ENCODE measurements at regions not wholly inside any gene's neighbourhood (a gene's known extent, or its start where the extent isn't known, plus 50 kb on each side); places are given as distances from the start of the nearest gene placed in this dataset.

GRCh38 chr6:25169961-25170360 lies 109.2 kb upstream of the CARMIL1 start:
- peaks cover 15% of the 10 kb centered on the region for H3K4me1 ChIP-seq (ENCODE audit: control insufficient read depth, insufficient read depth, low read length)
- peak overlapping the region; percentile 34; the same call in 1 of the 2 replicates for H3K9ac ChIP-seq (ENCODE audit: low read depth, low read length)

More at GRCh38 chr6:25169961-25170360, 109.2 kb upstream of the CARMIL1 start:
- H2BK5ac ChIP-seq (ENCODE audit: low read depth, low read length, poor library complexity, severe bottlenecking): peak overlapping the region; percentile 88
- POLR2A ChIA-PET (ENCODE audit: unreplicated experiment): interaction anchor here (0.6 kb wide), 1 partner anchor 9 kb away, joined by 4 read pairs; no protein-coding TSS in a partner anchor
- no peak overlapping the region for H2AK9ac ChIP-seq (replicated peaks; ENCODE audit: low read depth, low read length, poor library complexity)
- peak overlapping the region; percentile 85 for H2AK5ac ChIP-seq (ENCODE audit: low read depth, low read length)
- peak overlapping the region; percentile 65 for H3K4ac ChIP-seq (ENCODE audit: low read depth, low read length)
- H2BK120ac ChIP-seq (ENCODE audit: low read depth, low read length): peak overlapping the region; percentile 70
- 0 out of 2 replicates have a peak overlapping the region, but pooled peaks have one; percentile 19 for H3K56ac ChIP-seq (ENCODE audit: extremely low read depth, insufficient read depth, low read length)
- H3K4me2 ChIP-seq (ENCODE audit: low read depth, low read length): no peak overlapping the region
- no peak for ATAC-seq (ENCODE audit: low read depth)
- peak; percentile 35 for DNase-seq
- H3K27me3 ChIP-seq (ENCODE audit: control insufficient read depth, insufficient read depth, low read length): no peaks in the 10 kb centered on the region
- intact Hi-C loops (cut with micrococcal nuclease): no loop called here
- no peak overlapping the region for H2AFZ ChIP-seq (replicated peaks; ENCODE audit: low read length, poor library complexity)
- CTCF ChIA-PET: interaction anchor here (0.6 kb wide), 1 partner anchor 328 kb away, joined by 3 read pairs; no protein-coding TSS in a partner anchor
- H3K27ac ChIP-seq (ENCODE audit: insufficient read depth, low read length): peak overlapping the region; percentile 72; the same call in 1 of the 2 replicates
- H2BK20ac ChIP-seq (ENCODE audit: low read depth, low read length): peak overlapping the region; percentile 30
- WGBS, 2 experiments (ENCODE audit: extremely low coverage in 2 of 2, insufficient read length in 1 of 2): no CpG with 5 or more reads among the region's 7 CpGs
- 0 out of 2 replicates have a peak overlapping the region, but pooled peaks have one; percentile 15 for H3K14ac ChIP-seq (replicated peaks; ENCODE audit: low read depth, low read length)
- dilution Hi-C loops (cut with HindIII; ENCODE audit: low sequenced_read_pairs, unreplicated experiment): no loop called here
- H4K91ac ChIP-seq (ENCODE audit: insufficient read depth, low read depth, low read length): peak overlapping the region; percentile 82
- no peak overlapping the region for H3K4me3 ChIP-seq (ENCODE audit: insufficient read depth, low read depth, low read length)
- BruUV-seq (replicated peaks): no TSS peak
- no peaks in the 10 kb centered on the region for H4K20me1 ChIP-seq (ENCODE audit: insufficient read depth, low read length)
- H3K23ac ChIP-seq (ENCODE audit: low read depth, low read length): no peak overlapping the region
- H3K9me3 ChIP-seq (ENCODE audit: control insufficient read depth, insufficient read depth, low read length): no peaks in the 10 kb centered on the region
- H4K8ac ChIP-seq (ENCODE audit: low read depth in 2 of 2, low read length in 2 of 2): peak overlapping the region; percentile 66 to 88; a peak in 3 of 4 replicates
- H3K18ac ChIP-seq (ENCODE audit: low read depth, low read length): peak overlapping the region; percentile 92; the same call in 1 of the 2 replicates
- no peaks in the 10 kb centered on the region for H3K36me3 ChIP-seq (ENCODE audit: control insufficient read depth, insufficient read depth, low read length)
- H2BK15ac ChIP-seq (ENCODE audit: low read depth, low read length): peak overlapping the region; percentile 57; the same call in 2 of the 3 replicates
- H4K5ac ChIP-seq (ENCODE audit: low read depth, low read length): peak overlapping the region; percentile 79
- in situ Hi-C loops (cut with MboI; ENCODE audit: low sequenced_read_pairs): no loop called here
- no peaks in the 10 kb centered on the region; the same call in none of the 2 replicates for H3K9me1 ChIP-seq (ENCODE audit: insufficient read depth, low read length)
- H3K79me1 ChIP-seq (ENCODE audit: low read depth in 1 of 2, low read length in 2 of 2): no peaks in the 10 kb centered on the region; a peak in 1 of 4 replicates
- 0 out of 2 replicates have a peak, but pooled peaks have one; percentile 1 for TF ChIP-seq FOS (IDR thresholded peaks at IDR 0.05; ENCODE audit: low read depth, low read length)
- no peak for TF ChIP-seq USF2 (IDR thresholded peaks at IDR 0.05; ENCODE audit: low read depth, low read length)

All from IMR-90 (cell line).